ENCODE measurements at regions not wholly inside any gene's neighbourhood (a gene's known extent, or its start where the extent isn't known, plus 50 kb on each side); places are given as distances from the start of the nearest gene placed in this dataset.
"Not testable (repeated sequence)": the region's sequence is repeated elsewhere in the genome, so short reads cannot be mapped to it uniquely, and the experiment has no call there.

DNA sequence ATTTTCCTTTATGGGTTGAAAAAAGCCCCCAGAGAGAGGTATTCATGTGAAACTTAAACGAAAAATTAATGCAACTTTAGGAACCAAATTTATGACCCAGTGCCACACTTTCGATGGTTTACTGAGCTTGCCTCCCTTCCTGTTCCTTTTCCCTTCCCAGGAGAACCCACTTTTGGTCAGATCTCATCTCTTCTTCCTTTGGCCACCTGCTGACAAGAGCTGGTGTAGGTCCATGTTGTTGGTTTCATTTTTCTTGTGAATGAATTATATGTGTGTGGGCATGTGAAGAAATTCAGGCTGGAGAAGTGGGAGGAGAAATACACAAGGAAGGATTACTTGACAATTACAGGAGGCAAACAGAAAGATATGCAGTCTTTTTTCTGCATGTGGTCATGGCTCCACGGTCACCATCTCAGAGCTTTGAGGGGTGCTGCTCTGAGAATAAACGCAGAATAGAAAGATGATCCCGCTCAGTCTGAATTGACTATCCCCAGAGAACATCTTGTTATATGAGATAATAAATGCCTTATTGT, 111.3 kb upstream of the TCF4 start:
- no peaks in the 10 kb centered on the region for H3K4me1 ChIP-seq (ENCODE audit: control insufficient read depth, low read depth, low read length)
- H3K27me3 ChIP-seq (ENCODE audit: control insufficient read depth, insufficient read depth, low read length) = no peaks in the 10 kb centered on the region
- no peak overlapping the region for H3K4me3 ChIP-seq (ENCODE audit: low read length)
- H3K9me3 ChIP-seq (ENCODE audit: control insufficient read depth, low read depth, low read length) = no peaks in the 10 kb centered on the region
- no peaks in the 10 kb centered on the region for H3K36me3 ChIP-seq (ENCODE audit: control insufficient read depth, low read depth, low read length)
- H3K27ac ChIP-seq (ENCODE audit: low read length) = no peak overlapping the region
- no peak overlapping the region for H3K9ac ChIP-seq (ENCODE audit: low read length)

DNA sequence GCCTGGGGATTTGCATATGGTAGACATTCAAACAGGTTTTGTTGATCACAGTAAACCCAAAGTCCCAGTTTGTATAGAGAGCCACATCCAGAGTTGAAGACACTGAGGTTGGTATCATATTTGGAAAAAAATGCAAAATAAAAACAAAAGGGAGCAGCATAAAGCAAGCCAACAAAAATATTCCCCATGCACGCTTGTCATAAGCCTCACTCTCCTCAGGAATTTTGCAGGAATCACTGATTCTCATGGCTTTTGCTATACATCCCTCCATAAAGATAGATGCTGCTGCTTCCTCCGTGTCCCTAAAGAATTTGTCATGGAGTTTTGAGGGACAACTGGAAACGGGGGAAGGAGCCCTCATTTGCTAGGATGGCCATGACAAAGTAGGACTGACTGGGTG, 108.8 kb upstream of the TCF4 start:
- H3K27ac ChIP-seq (ENCODE audit: low read length) = no peak overlapping the region
- no peak overlapping the region for H3K9ac ChIP-seq (ENCODE audit: low read length)
- H3K4me1 ChIP-seq (ENCODE audit: control insufficient read depth, low read depth, low read length) = no peaks in the 10 kb centered on the region
- no peak overlapping the region for H3K4me3 ChIP-seq (ENCODE audit: low read length)
- H3K9me3 ChIP-seq (ENCODE audit: control insufficient read depth, low read depth, low read length) = no peaks in the 10 kb centered on the region
- no peaks in the 10 kb centered on the region for H3K27me3 ChIP-seq (ENCODE audit: control insufficient read depth, insufficient read depth, low read length)
- H3K36me3 ChIP-seq (ENCODE audit: control insufficient read depth, low read depth, low read length) = no peaks in the 10 kb centered on the region

DNA sequence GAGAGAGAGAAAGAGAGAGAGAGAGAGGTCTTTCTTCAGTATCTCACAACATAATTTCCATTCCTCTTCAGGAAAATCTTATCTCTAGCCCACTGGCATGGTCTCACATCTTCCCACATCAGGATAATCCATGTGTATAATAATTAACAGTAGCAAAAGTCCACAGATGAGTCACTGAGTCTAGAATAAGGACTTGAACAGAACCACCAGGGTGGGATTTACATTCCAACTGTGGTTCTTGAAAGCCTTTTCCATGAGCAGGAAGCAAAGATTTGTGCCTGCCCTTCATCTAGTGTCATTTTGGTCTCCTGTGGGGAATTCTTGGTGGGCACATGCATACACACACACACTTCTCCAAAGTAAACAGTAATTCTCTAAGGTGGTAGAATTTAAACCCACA, 107.1 kb upstream of the TCF4 start:
- Histone ChIP-seq H3K27ac (ENCODE audit: low read length) (no peak overlapping the region), H3K27me3 (ENCODE audit: control insufficient read depth, insufficient read depth, low read length) (no peaks in the 10 kb centered on the region), H3K4me3 (ENCODE audit: low read length) (no peak overlapping the region), H3K36me3 (ENCODE audit: control insufficient read depth, low read depth, low read length) (no peaks in the 10 kb centered on the region), H3K4me1 (ENCODE audit: control insufficient read depth, low read depth, low read length) (no peaks in the 10 kb centered on the region), H3K9ac (ENCODE audit: low read length) (no peak overlapping the region), H3K9me3 (ENCODE audit: control insufficient read depth, low read depth, low read length) (no peaks in the 10 kb centered on the region)

DNA sequence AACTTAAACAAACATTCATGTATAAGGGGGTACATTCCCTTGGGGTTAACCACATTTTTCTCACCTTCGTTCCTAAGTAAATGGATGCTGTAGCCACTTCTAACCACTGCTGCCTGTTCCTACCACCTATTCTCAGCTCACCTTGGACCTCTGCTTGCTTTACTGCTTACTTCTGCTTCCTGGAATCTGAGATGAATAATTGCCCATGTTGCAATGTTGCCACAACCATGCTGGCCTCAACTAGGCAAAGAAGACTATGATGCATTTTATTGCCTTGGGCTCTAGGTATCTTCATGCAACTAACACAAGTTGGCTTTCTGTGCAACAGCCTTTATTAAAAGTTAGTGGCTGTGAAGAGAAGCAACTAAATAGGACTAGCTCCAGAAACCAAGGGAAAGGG, 106.3 kb upstream of the TCF4 start:
- no peaks in the 10 kb centered on the region for H3K4me1 ChIP-seq (ENCODE audit: control insufficient read depth, low read depth, low read length)
- H3K9ac ChIP-seq (ENCODE audit: low read length) = no peak overlapping the region
- no peaks in the 10 kb centered on the region for H3K9me3 ChIP-seq (ENCODE audit: control insufficient read depth, low read depth, low read length)
- H3K36me3 ChIP-seq (ENCODE audit: control insufficient read depth, low read depth, low read length) = no peaks in the 10 kb centered on the region
- H3K27me3 ChIP-seq (ENCODE audit: control insufficient read depth, insufficient read depth, low read length) = no peaks in the 10 kb centered on the region
- no peak overlapping the region for H3K27ac ChIP-seq (ENCODE audit: low read length)
- no peak overlapping the region for H3K4me3 ChIP-seq (ENCODE audit: low read length)

DNA sequence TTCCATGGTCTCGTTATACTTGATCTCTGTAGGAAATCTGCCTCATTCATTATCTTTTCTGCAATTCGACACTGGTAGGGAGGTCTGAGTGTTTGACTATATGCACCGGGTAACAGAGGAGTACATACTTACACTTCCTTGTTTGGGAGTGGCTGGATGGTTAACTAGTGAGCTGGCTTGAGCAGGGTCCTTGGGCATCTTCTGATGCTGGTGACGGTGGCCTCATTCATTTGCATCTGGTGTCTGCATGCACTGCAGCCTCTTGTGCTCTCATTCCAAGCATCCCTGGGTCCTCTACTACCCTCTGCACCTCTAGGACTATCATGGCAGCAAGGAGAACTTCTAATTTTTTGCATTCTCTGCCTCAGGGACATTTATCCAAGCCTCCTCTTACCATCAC, 100.0 kb upstream of the TCF4 start:
- Histone ChIP-seq H3K9ac (ENCODE audit: low read length) (no peak overlapping the region), H3K36me3 (ENCODE audit: control insufficient read depth, low read depth, low read length) (no peaks in the 10 kb centered on the region), H3K27me3 (ENCODE audit: control insufficient read depth, insufficient read depth, low read length) (no peaks in the 10 kb centered on the region), H3K4me3 (ENCODE audit: low read length) (no peak overlapping the region), H3K9me3 (ENCODE audit: control insufficient read depth, low read depth, low read length) (no peaks in the 10 kb centered on the region), H3K27ac (ENCODE audit: low read length) (no peak overlapping the region), H3K4me1 (ENCODE audit: control insufficient read depth, low read depth, low read length) (no peaks in the 10 kb centered on the region)

DNA sequence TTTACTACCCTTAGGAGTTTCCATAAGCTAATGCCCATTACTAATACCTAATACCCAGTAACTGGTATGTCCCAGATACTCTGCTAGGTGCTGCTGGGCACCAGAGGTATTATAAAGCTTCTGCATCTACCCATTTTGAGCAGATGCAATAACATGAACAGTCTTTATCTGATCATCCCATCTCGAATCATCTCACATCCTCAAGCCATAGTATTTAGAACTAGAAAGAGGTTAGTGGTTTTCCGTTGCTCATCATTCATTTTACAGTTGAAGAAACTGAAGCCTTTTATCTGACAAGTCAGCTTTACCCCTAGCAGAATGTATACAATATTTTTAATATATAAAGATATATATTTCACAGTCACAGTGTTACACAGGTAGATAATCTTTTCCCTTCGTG, 99.1 kb upstream of the TCF4 start:
- H3K27me3 ChIP-seq (ENCODE audit: control insufficient read depth, insufficient read depth, low read length) = no peaks in the 10 kb centered on the region
- H3K4me3 ChIP-seq (ENCODE audit: low read length) = no peak overlapping the region
- H3K9me3 ChIP-seq (ENCODE audit: control insufficient read depth, low read depth, low read length) = no peaks in the 10 kb centered on the region
- H3K27ac ChIP-seq (ENCODE audit: low read length) = no peak overlapping the region
- no peaks in the 10 kb centered on the region for H3K4me1 ChIP-seq (ENCODE audit: control insufficient read depth, low read depth, low read length)
- H3K36me3 ChIP-seq (ENCODE audit: control insufficient read depth, low read depth, low read length) = no peaks in the 10 kb centered on the region
- no peak overlapping the region for H3K9ac ChIP-seq (ENCODE audit: low read length)

DNA sequence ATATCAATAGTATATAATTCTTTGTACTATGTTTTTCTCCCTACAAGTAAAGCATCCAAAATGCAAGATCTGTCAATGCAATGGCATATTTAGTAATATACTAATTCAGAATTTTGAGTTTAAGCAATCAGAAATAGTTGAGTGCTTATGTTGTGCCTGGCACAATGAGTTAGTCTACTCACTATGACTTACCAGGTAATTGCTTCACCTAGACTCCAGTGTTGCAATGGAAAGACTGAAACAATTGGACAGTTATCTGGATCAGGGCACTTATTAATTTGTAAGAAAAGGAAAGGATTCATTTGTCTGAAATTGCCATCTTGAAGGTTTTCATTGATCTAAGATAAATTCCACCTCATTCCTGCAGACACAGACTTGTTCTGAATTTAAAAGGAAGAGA, 97.6 kb upstream of the TCF4 start:
- H3K9ac ChIP-seq (ENCODE audit: low read length) = no peak overlapping the region
- no peaks in the 10 kb centered on the region for H3K9me3 ChIP-seq (ENCODE audit: control insufficient read depth, low read depth, low read length)
- no peaks in the 10 kb centered on the region for H3K4me1 ChIP-seq (ENCODE audit: control insufficient read depth, low read depth, low read length)
- no peaks in the 10 kb centered on the region for H3K27me3 ChIP-seq (ENCODE audit: control insufficient read depth, insufficient read depth, low read length)
- H3K27ac ChIP-seq (ENCODE audit: low read length) = no peak overlapping the region
- H3K36me3 ChIP-seq (ENCODE audit: control insufficient read depth, low read depth, low read length) = no peaks in the 10 kb centered on the region
- H3K4me3 ChIP-seq (ENCODE audit: low read length) = no peak overlapping the region

DNA sequence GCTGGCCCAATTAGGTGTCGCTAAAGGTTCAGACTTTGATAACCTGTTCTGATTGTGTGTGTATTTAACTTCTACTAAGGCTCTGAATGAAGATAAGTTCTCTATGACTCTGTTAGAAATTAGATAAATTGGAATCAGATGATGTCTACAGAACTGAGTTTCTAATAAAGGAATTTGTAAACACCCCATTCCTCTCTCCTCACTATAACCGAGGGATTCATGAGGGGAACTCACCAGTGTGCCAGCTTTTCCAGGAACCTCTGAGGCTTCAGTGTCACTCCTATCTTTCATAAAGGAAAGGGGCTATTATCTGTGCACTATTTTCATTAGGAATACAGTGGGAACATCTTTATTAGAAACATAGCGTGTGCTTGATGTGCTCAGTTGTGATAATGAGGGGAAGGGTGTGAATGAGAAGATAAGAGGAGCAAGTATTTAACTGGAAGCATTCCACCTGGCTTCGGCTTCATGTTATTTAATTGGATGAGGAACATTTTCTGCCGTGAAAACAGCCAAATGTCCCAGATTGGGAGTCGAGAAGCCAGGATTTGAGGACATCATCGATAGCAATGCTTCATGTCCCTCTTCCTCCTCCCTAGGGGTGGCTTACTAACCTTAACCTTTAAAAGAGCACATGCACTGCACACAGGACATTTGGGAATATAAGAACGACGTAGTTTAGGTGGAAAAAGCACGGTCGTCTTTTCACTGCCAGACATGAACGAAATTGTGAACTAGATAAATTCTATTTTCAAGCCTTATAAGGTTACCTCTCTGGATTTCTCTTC, 84.8 kb upstream of the TCF4 start:
- Histone ChIP-seq H3K4me3 (ENCODE audit: low read length) (no peak overlapping the region), H3K9ac (ENCODE audit: low read length) (no peak overlapping the region), H3K27me3 (ENCODE audit: control insufficient read depth, insufficient read depth, low read length) (no peaks in the 10 kb centered on the region), H3K36me3 (ENCODE audit: control insufficient read depth, low read depth, low read length) (no peaks in the 10 kb centered on the region), H3K27ac (ENCODE audit: low read length) (no peak overlapping the region), H3K4me1 (ENCODE audit: control insufficient read depth, low read depth, low read length) (no peaks in the 10 kb centered on the region), H3K9me3 (ENCODE audit: control insufficient read depth, low read depth, low read length) (no peaks in the 10 kb centered on the region)

DNA sequence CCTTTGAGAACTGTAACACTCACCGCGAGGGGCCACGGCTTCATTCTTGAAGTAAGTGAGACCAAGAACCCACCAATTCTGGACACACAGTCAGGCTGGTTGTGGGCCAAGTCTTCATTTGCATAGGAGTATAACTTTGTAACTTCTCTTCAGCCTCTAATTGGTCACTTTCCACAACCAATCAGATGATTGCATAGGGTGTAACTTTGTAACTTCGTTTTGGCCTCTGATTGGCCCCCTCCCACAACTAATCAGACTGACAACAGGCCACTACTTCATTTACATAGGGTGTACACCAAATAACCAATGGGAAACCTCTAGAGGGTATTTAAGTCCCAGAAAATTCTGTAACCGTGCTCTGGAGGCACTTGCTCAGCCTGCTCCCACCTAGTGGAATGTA, 77.5 kb upstream of the TCF4 start:
- no peak overlapping the region for H3K9ac ChIP-seq (ENCODE audit: low read length)
- H3K27me3 ChIP-seq (ENCODE audit: control insufficient read depth, insufficient read depth, low read length) = no peaks in the 10 kb centered on the region

DNA sequence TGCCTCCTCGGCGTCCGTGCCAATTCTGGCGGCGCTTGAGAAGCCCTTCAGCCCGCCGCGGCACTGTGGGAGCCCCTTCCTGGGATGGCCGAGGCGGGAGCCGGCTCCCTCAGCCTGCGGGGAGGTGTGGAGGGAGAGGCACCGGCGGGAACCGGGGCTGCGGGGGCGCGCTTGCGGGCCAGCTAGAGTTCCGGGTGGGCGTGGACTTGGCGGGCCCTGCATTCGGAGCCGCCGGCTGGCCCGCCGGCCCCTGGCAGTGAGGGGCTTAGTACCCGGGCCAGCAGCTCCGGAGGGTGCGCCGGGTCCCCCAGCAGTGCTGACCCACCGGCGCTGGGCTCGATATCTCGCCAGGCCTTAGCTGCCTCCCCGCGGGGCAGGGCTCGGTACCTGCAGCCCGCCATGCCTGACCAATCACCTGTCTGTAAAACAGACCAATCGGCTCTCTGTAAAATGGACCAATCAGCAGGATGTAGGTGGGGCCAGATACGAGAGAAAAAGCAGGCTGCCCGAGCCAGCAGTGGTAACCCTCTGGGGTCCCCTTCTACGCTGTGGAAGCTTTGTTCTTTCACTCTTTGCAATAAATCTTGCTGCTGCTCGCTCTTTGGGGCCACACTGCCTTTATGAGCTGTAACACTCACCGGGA, 76.9 kb upstream of the TCF4 start:
- H3K36me3 ChIP-seq (ENCODE audit: control insufficient read depth, low read depth, low read length); H3K4me3 ChIP-seq (ENCODE audit: low read length); H3K27ac ChIP-seq (ENCODE audit: low read length); H3K4me1 ChIP-seq (ENCODE audit: control insufficient read depth, low read depth, low read length); H3K9me3 ChIP-seq (ENCODE audit: control insufficient read depth, low read depth, low read length); H3K27me3 ChIP-seq (ENCODE audit: control insufficient read depth, insufficient read depth, low read length); H3K9ac ChIP-seq (ENCODE audit: low read length): not testable (repeated sequence)

More for the DNA sequence above, 77.5 kb upstream of the TCF4 start:
- H3K36me3 ChIP-seq (ENCODE audit: control insufficient read depth, low read depth, low read length) = no peaks in the 10 kb centered on the region
- H3K4me1 ChIP-seq (ENCODE audit: control insufficient read depth, low read depth, low read length) = no peaks in the 10 kb centered on the region
- no peak overlapping the region for H3K27ac ChIP-seq (ENCODE audit: low read length)
- H3K9me3 ChIP-seq (ENCODE audit: control insufficient read depth, low read depth, low read length) = no peaks in the 10 kb centered on the region
- no peak overlapping the region for H3K4me3 ChIP-seq (ENCODE audit: low read length)

DNA sequence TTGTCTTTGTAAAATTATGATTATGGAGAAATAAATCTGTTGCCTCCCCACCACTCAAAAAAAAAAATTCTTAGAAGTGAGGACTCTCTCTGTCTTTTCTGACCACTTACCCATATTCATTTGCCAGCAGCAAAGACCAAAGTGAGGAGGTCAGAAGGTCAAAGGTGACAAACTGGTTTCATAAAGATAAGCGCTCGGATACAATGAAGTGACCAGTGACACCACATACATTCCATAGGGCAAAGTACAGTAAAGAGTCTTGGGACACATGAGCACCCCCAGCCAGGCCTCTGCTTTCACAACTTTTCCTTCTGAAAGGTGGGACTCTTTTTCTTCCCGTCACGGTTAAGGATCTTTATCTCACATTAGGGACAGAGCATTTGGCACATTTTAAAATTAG, 75.9 kb upstream of the TCF4 start:
- Histone ChIP-seq H3K27me3 (ENCODE audit: control insufficient read depth, insufficient read depth, low read length) (no peaks in the 10 kb centered on the region), H3K9me3 (ENCODE audit: control insufficient read depth, low read depth, low read length) (no peaks in the 10 kb centered on the region), H3K9ac (ENCODE audit: low read length) (no peak overlapping the region), H3K4me1 (ENCODE audit: control insufficient read depth, low read depth, low read length) (no peaks in the 10 kb centered on the region), H3K36me3 (ENCODE audit: control insufficient read depth, low read depth, low read length) (no peaks in the 10 kb centered on the region), H3K4me3 (ENCODE audit: low read length) (no peak overlapping the region), H3K27ac (ENCODE audit: low read length) (no peak overlapping the region)

DNA sequence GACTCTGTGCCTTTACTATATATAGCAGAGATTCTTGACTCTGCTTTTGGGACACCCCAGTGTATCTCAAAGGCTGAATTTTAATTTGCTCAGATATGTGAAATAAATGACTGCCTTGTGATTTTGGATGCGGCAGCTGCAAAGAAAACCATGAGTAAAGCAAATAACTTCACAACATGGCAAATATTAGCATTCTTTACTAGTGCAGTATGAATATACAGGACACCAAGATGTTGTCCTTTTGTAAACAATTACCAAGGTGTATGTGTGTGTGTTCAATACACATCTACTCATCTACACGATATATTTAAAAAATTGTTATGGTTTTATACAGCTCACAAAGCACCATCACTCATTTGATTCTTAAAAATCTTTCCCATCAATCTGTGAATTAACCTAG, 70.6 kb upstream of the TCF4 start:
- H3K9ac ChIP-seq (ENCODE audit: low read length) = no peak overlapping the region
- H3K27ac ChIP-seq (ENCODE audit: low read length) = no peak overlapping the region
- no peak overlapping the region for H3K4me3 ChIP-seq (ENCODE audit: low read length)
- H3K27me3 ChIP-seq (ENCODE audit: control insufficient read depth, insufficient read depth, low read length) = no peaks in the 10 kb centered on the region
- no peaks in the 10 kb centered on the region for H3K4me1 ChIP-seq (ENCODE audit: control insufficient read depth, low read depth, low read length)
- H3K36me3 ChIP-seq (ENCODE audit: control insufficient read depth, low read depth, low read length) = no peaks in the 10 kb centered on the region
- H3K9me3 ChIP-seq (ENCODE audit: control insufficient read depth, low read depth, low read length) = no peaks in the 10 kb centered on the region
